GM12864 (cell line): ENCODE measurements at regions not wholly inside any gene's neighbourhood (a gene's known extent, or its start where the extent isn't known, plus 50 kb on each side); places are given as distances from the start of the nearest gene placed in this dataset.
"Not testable (repeated sequence)": the region's sequence is repeated elsewhere in the genome, so short reads cannot be mapped to it uniquely, and the experiment has no call there.

Source experiments
- DNase-seq: peaks from one replicate; pipeline ENCODE4 v3.0.0-alpha.2; 2011; ENCODE audit warnings: low read depth
- H3K4me3 ChIP-seq: 2 replicates; pipeline ENCODE4 v1.5.1; 2011; ENCODE audit warnings: mild to moderate bottlenecking, low read depth, low read length, control low read depth
- CTCF ChIP-seq: IDR thresholded peaks from 2 replicates; pipeline ENCODE4 v1.5.1; 2011; ENCODE audit warnings: low read depth, mild to moderate bottlenecking, moderate library complexity, low read length, control low read depth, inconsistent platforms; ENCODE audit errors: missing control alignments

GRCh38 chr1:194755241-194755994 lies 1569.0 kb upstream of the B3GALT2 start:
- no peak for TF ChIP-seq CTCF
- no peak overlapping the region for H3K4me3 ChIP-seq
- DNase-seq = no peak

DNA sequence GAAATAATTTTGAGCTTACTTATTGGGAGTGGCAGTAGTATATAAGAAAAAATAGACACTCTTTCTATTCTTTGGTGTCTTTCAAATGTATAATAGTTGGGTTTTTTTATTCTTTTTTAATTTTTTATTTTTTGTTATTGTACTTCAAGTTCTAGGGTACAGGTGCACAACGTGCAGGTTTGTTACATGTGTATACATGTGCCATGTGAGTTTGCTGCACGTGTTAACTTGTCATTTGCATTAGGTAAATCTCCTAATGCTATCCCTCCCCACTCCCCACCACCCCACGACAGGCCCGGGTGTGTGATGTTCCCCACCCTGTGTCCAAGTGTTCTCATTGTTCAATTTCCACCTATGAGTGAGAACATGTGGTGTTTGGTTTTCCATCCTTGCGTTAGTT lies 1552.4 kb upstream of the B3GALT2 start:
- not testable (repeated sequence) for DNase-seq, H3K4me3 ChIP-seq

GRCh38 chr1:194734970-194735369 lies 1548.6 kb upstream of the B3GALT2 start:
- no peak overlapping the region for H3K4me3 ChIP-seq
- DNase-seq = no peak
- no peak for TF ChIP-seq CTCF

DNA sequence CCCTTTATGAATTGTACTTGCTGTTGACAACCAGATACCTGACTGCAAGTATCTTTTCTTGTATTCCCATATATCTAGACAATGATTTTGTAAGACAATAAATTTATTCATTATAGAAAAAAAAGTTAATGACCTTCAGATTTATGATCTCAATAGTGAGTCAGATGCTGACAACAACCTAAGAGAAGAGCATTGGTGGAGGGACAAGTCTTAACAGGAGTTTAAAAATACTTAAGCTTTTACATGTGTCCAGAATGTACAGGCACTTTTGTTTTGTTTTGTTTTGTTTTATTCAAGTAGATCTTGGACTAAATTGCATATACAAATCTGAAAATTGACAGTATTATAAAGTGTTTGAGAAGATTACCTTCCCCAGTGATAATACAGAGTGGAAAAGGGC lies 1544.6 kb upstream of the B3GALT2 start:
- TF ChIP-seq CTCF = no peak
- DNase-seq = no peak
- no peak overlapping the region for H3K4me3 ChIP-seq

DNA sequence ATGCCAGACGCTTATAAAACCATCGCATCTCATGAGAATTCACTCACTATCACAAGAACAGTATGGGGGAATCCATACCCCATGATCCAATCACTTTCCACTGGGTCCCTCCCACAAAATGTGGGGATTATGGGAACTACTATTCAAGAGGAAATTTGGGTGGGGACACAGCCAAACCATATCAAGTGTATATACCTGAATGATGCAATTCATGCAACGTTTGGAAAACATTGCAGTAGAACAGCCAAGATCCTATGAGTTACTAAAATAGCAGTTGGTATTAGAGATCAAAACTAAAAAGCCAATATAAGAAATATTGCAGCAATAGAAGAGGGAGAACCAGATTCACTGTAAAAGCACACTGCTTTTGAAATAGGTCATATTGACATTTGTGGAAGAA lies 1543.9 kb upstream of the B3GALT2 start:
- no peak for TF ChIP-seq CTCF
- H3K4me3 ChIP-seq = no peak overlapping the region
- no peak for DNase-seq

GRCh38 chr1:194723067-194723466 lies 1536.7 kb upstream of the B3GALT2 start:
- no peak for TF ChIP-seq CTCF
- no peak for DNase-seq
- H3K4me3 ChIP-seq = no peak overlapping the region

DNA sequence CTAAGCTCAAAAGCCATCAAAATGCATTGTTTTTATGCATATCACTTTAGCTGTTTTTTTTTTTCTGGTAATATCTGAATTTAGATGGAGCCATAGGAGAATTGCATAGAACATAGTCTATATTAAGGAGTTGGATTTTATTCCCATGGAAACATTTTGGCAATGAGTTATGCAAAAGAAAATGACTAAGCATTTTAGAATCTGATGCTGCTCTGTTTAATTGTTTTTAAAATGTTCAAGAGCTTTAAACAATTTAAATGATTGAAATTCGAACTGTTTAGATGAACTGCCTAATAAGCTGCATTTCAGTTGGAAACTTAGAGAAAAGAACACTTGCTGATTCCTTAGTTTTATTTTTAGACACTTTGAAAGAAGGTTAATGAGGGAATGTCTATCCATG lies 1531.5 kb upstream of the B3GALT2 start:
- TF ChIP-seq CTCF = no peak
- H3K4me3 ChIP-seq = no peak overlapping the region
- no peak for DNase-seq
